ENCODE measurements at regions not wholly inside any gene's neighbourhood (a gene's known extent, or its start where the extent isn't known, plus 50 kb on each side); places are given as distances from the start of the nearest gene placed in this dataset.
"Not testable (repeated sequence)": the region's sequence is repeated elsewhere in the genome, so short reads cannot be mapped to it uniquely, and the experiment has no call there.

GRCh38 chr12:30525171-30525570 is 170.5 kb downstream of the IPO8 start:
- no peak for TF ChIP-seq CTCF (IDR thresholded peaks at IDR 0.05; ENCODE audit: extremely low read depth, missing control alignments)
- DNase-seq (ENCODE audit: low spot score): no peak

- DNase-seq (ENCODE audit: low spot score): not testable (repeated sequence)
These were observed 175.4 kb downstream of the IPO8 start for GRCh38 chr12:30520285-30520684.

- DNase-seq (ENCODE audit: low spot score): no peak
- TF ChIP-seq CTCF (IDR thresholded peaks at IDR 0.05; ENCODE audit: extremely low read depth, missing control alignments): no peak
These were observed 176.1 kb downstream of the IPO8 start for GRCh38 chr12:30519535-30519934.

- no peak for DNase-seq (ENCODE audit: low spot score)
- TF ChIP-seq CTCF (IDR thresholded peaks at IDR 0.05; ENCODE audit: extremely low read depth, missing control alignments): no peak
These were observed 178.3 kb downstream of the IPO8 start for GRCh38 chr12:30517320-30517719.

GRCh38 chr12:30515351-30515750 is 180.3 kb downstream of the IPO8 start:
- DNase-seq (ENCODE audit: low spot score): no peak

GRCh38 chr12:30514666-30515065 is 181.0 kb downstream of the IPO8 start:
- DNase-seq (ENCODE audit: low spot score): no peak
- TF ChIP-seq CTCF (IDR thresholded peaks at IDR 0.05; ENCODE audit: extremely low read depth, missing control alignments): no peak

More at GRCh38 chr12:30515351-30515750, 180.3 kb downstream of the IPO8 start:
- no peak for TF ChIP-seq CTCF (IDR thresholded peaks at IDR 0.05; ENCODE audit: extremely low read depth, missing control alignments)

- no peak for DNase-seq (ENCODE audit: low spot score)
- no peak for TF ChIP-seq CTCF (IDR thresholded peaks at IDR 0.05; ENCODE audit: extremely low read depth, missing control alignments)
These were observed 187.3 kb downstream of the IPO8 start for GRCh38 chr12:30508205-30508967.

- TF ChIP-seq CTCF (IDR thresholded peaks at IDR 0.05; ENCODE audit: extremely low read depth, missing control alignments): no peak
- no peak for DNase-seq (ENCODE audit: low spot score)
These were observed 188.1 kb downstream of the IPO8 start for GRCh38 chr12:30507576-30507975.

Data from GM20000 (cell line).